LNCAP (cell line): ENCODE measurements at regions not wholly inside any gene's neighbourhood (a gene's known extent, or its start where the extent isn't known, plus 50 kb on each side); places are given as distances from the start of the nearest gene placed in this dataset.

Experiments used
- CTCF ChIP-seq: fragments of 450-650 bp; IDR thresholded peaks from 2 replicates; pipeline ENCODE4 v1.5.1; 2017; ENCODE audit warnings: mild to moderate bottlenecking

GRCh38 chr11:23755076-23755475 is 741.8 kb upstream of the LUZP2 start:
- no peak for TF ChIP-seq CTCF

- no peak for TF ChIP-seq CTCF
Observed at GRCh38 chr11:23755769-23756168, 741.1 kb upstream of the LUZP2 start.

- TF ChIP-seq CTCF = no peak
Observed at GRCh38 chr11:23759489-23759888, 737.4 kb upstream of the LUZP2 start.

- TF ChIP-seq CTCF = no peak
Observed at GRCh38 chr11:23764286-23764685, 732.6 kb upstream of the LUZP2 start.

- TF ChIP-seq CTCF = no peak
Observed at GRCh38 chr11:23765682-23766252, 731.1 kb upstream of the LUZP2 start.

GRCh38 chr11:23767576-23767975 is 729.3 kb upstream of the LUZP2 start:
- no peak for TF ChIP-seq CTCF

- no peak for TF ChIP-seq CTCF
Observed at GRCh38 chr11:23769214-23769613, 727.6 kb upstream of the LUZP2 start.

GRCh38 chr11:23772081-23772480 is 724.8 kb upstream of the LUZP2 start:
- TF ChIP-seq CTCF = no peak
